ENCODE measurements at regions not wholly inside any gene's neighbourhood (a gene's known extent, or its start where the extent isn't known, plus 50 kb on each side); places are given as distances from the start of the nearest gene placed in this dataset.

DNA sequence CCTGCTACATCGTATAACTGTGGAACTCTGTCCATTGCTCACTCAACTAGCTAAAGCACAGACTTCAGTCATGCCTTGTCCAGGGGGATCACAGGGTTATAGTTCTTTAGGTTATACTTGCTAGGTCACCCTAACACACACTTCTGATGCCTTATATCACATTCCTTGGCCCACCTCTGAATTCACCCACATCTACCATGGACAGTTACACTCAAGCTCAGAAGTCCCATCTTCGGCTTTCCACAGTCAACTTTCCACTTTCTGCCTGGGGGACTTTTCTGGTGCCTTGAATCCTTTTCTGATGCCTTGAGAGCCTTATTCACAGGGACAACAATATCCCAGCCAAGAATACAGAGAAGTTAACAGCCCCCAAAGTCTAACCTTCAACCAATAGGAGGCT is 129.2 kb upstream of the MAOA start:
- H3K9me3 ChIP-seq (ENCODE audit: low read length) = no peaks in the 10 kb centered on the region
- H2AFZ ChIP-seq (ENCODE audit: low read depth, low read length) = no peak overlapping the region
- no peaks in the 10 kb centered on the region for H3K27me3 ChIP-seq (ENCODE audit: insufficient read depth, low read length)
- H3K4me1 ChIP-seq (ENCODE audit: insufficient read depth, low read length) = no peaks in the 10 kb centered on the region
- H3K36me3 ChIP-seq (ENCODE audit: insufficient read depth, low read length) = no peaks in the 10 kb centered on the region
- no peak overlapping the region for H3K4me3 ChIP-seq (ENCODE audit: low read length)

DNA sequence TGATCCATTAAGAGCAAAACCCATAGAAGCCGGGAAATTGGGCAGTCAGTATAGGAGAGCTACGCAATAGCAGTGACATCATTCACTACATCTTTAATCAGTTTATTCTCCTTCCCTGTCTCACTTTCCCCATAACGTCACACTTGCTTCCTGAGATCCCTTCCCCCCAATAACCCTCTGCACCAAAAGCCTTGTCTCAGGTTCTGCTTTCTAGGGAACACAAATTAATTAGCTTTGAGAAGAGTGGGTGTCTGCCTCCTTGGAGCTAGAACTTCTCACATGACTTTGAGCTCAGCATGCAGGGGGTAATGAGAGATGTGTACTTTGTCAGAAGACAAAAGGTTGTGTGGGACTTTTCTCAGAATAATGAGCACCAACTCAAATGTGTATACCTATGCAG is 128.3 kb upstream of the MAOA start:
- no peaks in the 10 kb centered on the region for H3K36me3 ChIP-seq (ENCODE audit: insufficient read depth, low read length)
- no peaks in the 10 kb centered on the region for H3K4me1 ChIP-seq (ENCODE audit: insufficient read depth, low read length)
- H3K9me3 ChIP-seq (ENCODE audit: low read length) = no peaks in the 10 kb centered on the region
- H3K27me3 ChIP-seq (ENCODE audit: insufficient read depth, low read length) = no peaks in the 10 kb centered on the region
- no peak overlapping the region for H3K4me3 ChIP-seq (ENCODE audit: low read length)
- no peak overlapping the region for H2AFZ ChIP-seq (ENCODE audit: low read depth, low read length)

DNA sequence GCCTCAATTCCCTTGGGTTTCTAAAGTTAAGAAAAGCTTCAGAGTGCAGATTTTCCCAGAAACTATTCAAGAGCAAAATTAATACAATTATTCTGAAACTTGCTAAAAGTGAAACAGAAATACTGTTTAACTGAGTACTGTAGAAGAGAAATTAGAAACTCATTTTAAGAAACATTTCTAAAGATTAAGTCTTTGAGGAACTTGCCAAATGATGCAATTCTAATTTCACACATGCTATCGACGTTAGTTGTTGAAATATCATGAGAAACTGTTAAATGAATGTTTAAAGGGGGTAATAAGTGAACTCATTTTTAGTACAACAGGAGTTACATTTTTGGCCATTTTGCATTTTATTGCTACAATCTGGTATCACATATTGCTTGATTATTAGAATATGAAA is 125.3 kb upstream of the MAOA start:
- H3K4me3 ChIP-seq (ENCODE audit: low read length) = no peak overlapping the region
- no peaks in the 10 kb centered on the region for H3K36me3 ChIP-seq (ENCODE audit: insufficient read depth, low read length)
- H2AFZ ChIP-seq (ENCODE audit: low read depth, low read length) = no peak overlapping the region
- no peaks in the 10 kb centered on the region for H3K4me1 ChIP-seq (ENCODE audit: insufficient read depth, low read length)
- no peaks in the 10 kb centered on the region for H3K27me3 ChIP-seq (ENCODE audit: insufficient read depth, low read length)
- no peaks in the 10 kb centered on the region for H3K9me3 ChIP-seq (ENCODE audit: low read length)

DNA sequence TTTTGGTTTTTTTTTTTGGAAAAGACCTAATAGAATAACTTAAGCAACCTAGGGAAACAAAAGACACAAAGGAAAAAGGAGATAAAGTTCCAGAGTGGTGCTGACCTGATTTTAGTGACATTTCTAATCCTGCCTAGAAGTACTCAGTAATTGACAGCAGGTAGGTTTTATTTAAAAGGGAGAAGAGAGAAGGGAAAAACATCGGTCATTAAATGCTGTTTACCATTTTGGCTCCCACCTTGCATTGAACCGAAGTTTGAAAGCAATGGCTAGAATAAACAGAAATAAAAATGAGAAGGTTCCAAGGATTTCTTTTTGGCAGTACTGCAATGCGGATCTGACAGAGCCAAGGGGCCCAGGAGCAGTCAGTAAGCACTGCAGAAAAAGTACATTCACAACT is 115.8 kb upstream of the MAOA start:
- H2AFZ ChIP-seq (ENCODE audit: low read depth, low read length) = no peak overlapping the region
- H3K4me1 ChIP-seq (ENCODE audit: insufficient read depth, low read length) = no peaks in the 10 kb centered on the region
- peaks cover 2% of the 10 kb centered on the region for H3K27me3 ChIP-seq (ENCODE audit: insufficient read depth, low read length)
- H3K9me3 ChIP-seq (ENCODE audit: low read length) = no peaks in the 10 kb centered on the region
- no peaks in the 10 kb centered on the region for H3K36me3 ChIP-seq (ENCODE audit: insufficient read depth, low read length)
- no peak overlapping the region for H3K4me3 ChIP-seq (ENCODE audit: low read length)

DNA sequence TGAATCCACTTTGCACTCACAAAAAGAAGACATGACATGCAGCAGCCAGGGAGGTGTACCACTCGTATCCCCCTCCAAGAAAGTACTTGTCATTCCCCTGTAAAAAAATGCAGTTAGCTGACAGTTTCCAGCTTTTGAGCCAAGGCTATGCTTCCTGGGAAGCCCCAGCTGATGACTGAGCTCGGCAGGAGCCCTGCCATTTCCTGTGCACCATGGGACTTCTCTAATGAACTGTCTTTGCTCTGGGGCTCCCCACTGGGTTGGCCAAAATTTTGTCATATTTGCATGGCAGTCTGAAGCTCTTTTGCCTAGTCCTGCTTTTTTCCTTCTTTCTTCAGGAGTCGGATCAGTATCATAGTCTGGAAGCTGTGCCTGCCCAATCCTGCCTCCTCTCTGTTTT is 104.5 kb upstream of the MAOA start:
- no peak overlapping the region for H3K4me3 ChIP-seq (ENCODE audit: low read length)
- no peaks in the 10 kb centered on the region for H3K4me1 ChIP-seq (ENCODE audit: insufficient read depth, low read length)
- H2AFZ ChIP-seq (ENCODE audit: low read depth, low read length) = no peak overlapping the region
- no peaks in the 10 kb centered on the region for H3K36me3 ChIP-seq (ENCODE audit: insufficient read depth, low read length)
- H3K9me3 ChIP-seq (ENCODE audit: low read length) = no peaks in the 10 kb centered on the region
- H3K27me3 ChIP-seq (ENCODE audit: insufficient read depth, low read length) = no peaks in the 10 kb centered on the region

DNA sequence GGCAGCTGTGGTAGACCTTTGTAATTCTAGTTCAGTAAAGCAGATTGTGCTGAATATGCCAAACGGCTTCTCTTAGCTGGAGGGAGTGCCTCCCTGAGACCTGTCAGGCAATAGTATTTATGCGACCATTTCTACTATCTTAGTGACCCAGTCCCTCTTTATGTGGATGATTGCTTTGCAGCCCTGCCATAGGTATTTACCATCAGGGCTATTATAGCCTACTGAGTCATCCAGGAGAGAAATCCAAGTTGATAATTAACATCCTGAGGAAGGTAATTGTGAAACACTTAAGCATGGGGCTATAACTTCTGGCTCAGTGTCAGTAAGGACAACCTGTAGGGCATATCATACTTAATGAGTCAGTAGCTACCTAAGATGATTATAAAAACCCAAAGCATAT is 103.9 kb upstream of the MAOA start:
- Histone ChIP-seq H3K4me1 (ENCODE audit: insufficient read depth, low read length) (no peaks in the 10 kb centered on the region), H2AFZ (ENCODE audit: low read depth, low read length) (no peak overlapping the region), H3K9me3 (ENCODE audit: low read length) (no peaks in the 10 kb centered on the region), H3K27me3 (ENCODE audit: insufficient read depth, low read length) (no peaks in the 10 kb centered on the region), H3K4me3 (ENCODE audit: low read length) (no peak overlapping the region), H3K36me3 (ENCODE audit: insufficient read depth, low read length) (no peaks in the 10 kb centered on the region)

DNA sequence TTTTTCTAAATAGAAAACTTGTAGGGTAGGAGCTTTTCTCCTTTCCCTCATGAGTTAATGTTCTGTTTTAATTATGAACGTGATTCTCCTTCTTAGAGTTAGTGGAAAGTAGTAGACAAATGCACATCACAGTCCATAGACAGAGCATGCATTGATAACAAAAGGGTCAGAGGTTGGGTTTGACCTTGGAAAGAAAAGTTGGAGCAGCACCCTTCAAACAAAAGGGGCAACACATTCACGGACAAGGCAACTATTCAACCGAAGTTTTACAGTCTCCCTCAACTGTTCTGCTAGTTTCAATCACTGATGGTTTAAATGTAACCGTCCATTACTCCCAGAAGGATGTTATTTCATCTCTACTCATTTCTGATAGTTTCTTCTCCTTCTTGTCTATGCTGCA is 103.4 kb upstream of the MAOA start:
- no peaks in the 10 kb centered on the region for H3K27me3 ChIP-seq (ENCODE audit: insufficient read depth, low read length)
- H3K9me3 ChIP-seq (ENCODE audit: low read length) = no peaks in the 10 kb centered on the region
- H3K4me1 ChIP-seq (ENCODE audit: insufficient read depth, low read length) = no peaks in the 10 kb centered on the region
- no peak overlapping the region for H2AFZ ChIP-seq (ENCODE audit: low read depth, low read length)
- H3K4me3 ChIP-seq (ENCODE audit: low read length) = no peak overlapping the region
- no peaks in the 10 kb centered on the region for H3K36me3 ChIP-seq (ENCODE audit: insufficient read depth, low read length)

DNA sequence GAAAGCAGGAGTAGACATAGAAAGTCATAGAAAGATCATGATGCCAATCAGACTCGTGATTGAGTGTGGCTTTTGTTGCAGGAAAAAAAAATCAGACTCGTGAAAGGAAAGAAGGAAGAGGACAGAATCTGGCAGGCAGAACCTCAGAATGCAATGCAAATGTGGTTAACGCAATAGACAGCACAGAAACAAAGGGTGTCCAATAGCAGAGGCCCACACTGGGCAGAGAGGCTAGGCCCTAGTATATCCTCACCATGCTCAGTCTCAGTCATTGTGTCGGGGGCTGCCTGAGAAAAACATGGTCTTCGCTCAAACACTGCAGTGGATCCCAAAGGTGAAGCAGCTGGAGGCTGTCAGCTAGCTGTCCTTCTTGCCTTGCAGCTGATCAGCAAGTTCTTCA is 102.8 kb upstream of the MAOA start:
- Histone ChIP-seq H3K4me3 (ENCODE audit: low read length) (no peak overlapping the region), H3K27me3 (ENCODE audit: insufficient read depth, low read length) (no peaks in the 10 kb centered on the region), H3K9me3 (ENCODE audit: low read length) (no peaks in the 10 kb centered on the region), H3K36me3 (ENCODE audit: insufficient read depth, low read length) (no peaks in the 10 kb centered on the region), H2AFZ (ENCODE audit: low read depth, low read length) (no peak overlapping the region), H3K4me1 (ENCODE audit: insufficient read depth, low read length) (no peaks in the 10 kb centered on the region)

DNA sequence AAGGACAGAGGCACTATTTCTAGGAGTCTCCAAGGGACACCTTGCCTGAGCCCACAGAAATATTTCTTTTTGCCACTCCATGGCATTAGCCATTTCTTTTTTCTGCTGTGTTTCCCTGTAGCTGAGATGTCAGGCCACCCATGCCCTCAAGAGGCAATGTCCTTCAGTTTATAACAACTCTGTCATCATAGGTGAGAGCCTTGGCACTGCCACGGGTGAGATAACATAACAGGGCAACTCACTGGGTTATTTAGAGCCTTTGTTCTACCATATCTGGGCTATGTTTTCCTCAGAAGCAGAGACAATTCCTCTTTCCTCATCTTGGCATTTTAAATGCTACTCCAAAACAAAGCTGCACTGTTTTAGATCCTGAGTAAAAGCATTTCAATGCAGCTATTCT is 99.9 kb upstream of the MAOA start:
- Histone ChIP-seq H3K4me3 (ENCODE audit: low read length) (no peak overlapping the region), H2AFZ (ENCODE audit: low read depth, low read length) (no peak overlapping the region), H3K9me3 (ENCODE audit: low read length) (no peaks in the 10 kb centered on the region), H3K4me1 (ENCODE audit: insufficient read depth, low read length) (no peaks in the 10 kb centered on the region), H3K27me3 (ENCODE audit: insufficient read depth, low read length) (no peaks in the 10 kb centered on the region), H3K36me3 (ENCODE audit: insufficient read depth, low read length) (no peaks in the 10 kb centered on the region)

DNA sequence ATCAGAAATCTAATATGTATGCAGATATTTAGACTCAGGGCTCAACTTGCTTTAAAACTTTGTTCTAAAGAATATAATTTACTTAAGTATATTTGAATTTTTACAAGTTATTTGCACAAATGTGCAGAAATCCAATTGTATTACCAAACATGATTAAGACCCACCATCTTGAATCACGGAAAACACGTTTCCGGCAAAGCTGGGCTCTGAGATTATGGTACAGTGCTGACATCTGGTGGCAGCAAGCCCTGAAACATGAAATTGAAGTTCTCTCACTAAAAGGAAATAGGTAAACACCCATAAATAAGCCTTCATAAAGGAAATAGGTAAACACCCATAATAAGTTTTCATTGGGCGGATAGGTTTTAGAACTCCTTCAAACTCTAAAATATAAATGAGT is 98.3 kb upstream of the MAOA start:
- no peaks in the 10 kb centered on the region for H3K27me3 ChIP-seq (ENCODE audit: insufficient read depth, low read length)
- no peaks in the 10 kb centered on the region for H3K36me3 ChIP-seq (ENCODE audit: insufficient read depth, low read length)
- peak overlapping the region; percentile 9 for H2AFZ ChIP-seq (ENCODE audit: low read depth, low read length)
- H3K4me1 ChIP-seq (ENCODE audit: insufficient read depth, low read length) = no peaks in the 10 kb centered on the region
- H3K4me3 ChIP-seq (ENCODE audit: low read length) = no peak overlapping the region
- no peaks in the 10 kb centered on the region for H3K9me3 ChIP-seq (ENCODE audit: low read length)

DNA sequence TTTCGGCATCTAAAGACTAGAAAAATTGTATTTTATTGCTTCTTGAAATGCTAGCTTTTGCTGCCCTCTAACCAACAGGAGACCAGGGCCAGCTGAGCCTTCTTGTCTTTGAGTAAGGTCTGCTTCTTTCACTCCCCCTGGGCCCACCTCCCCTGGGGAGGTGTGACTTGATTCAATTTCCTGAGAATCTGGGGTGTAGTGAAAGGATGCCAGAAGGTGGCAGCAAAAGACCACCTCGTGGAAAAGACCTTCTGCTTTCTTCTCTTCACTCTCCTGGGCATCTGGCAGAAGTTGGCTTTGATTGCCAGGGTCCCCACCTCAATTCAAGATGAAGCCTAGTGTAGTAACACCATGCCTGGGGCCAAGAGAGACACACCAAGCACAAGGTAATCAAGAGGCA is 96.5 kb upstream of the MAOA start:
- H3K36me3 ChIP-seq (ENCODE audit: insufficient read depth, low read length) = no peaks in the 10 kb centered on the region
- H3K4me3 ChIP-seq (ENCODE audit: low read length) = no peak overlapping the region
- no peaks in the 10 kb centered on the region for H3K9me3 ChIP-seq (ENCODE audit: low read length)
- H3K4me1 ChIP-seq (ENCODE audit: insufficient read depth, low read length) = no peaks in the 10 kb centered on the region
- H2AFZ ChIP-seq (ENCODE audit: low read depth, low read length) = no peak overlapping the region
- no peaks in the 10 kb centered on the region for H3K27me3 ChIP-seq (ENCODE audit: insufficient read depth, low read length)

DNA sequence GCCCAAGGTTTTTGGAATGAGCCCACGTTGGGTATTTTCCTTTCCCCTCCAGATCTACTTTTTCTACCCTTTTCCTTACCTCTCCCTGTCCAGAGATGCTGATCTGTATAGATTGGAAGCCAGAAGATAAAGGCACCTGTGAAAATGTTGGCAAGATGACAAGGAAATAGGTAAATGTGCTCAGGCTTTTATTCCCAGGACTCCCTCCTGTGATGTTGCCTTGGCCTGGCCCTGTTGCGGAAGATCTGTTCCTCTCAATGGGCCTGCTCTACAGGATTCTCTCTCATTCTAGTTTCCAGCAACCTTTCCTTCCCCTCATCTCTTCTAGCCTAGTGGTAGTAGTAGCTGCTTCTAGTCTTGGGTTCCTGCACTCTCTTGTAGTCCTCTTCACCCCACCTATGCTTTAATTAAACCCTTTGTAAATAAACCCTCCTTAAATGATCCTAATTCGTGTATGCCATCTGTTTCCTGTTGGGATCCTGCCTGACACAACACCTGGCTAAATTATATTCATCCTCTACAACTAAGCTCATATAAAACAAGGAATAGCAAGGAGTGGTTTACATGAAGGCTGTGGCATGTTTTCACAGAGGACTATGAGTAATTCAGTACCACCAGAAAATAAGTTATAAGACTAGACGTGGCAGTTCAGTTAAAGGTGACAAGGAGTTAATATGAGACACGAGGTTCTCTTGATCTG is 95.7 kb upstream of the MAOA start:
- Histone ChIP-seq H3K36me3 (ENCODE audit: insufficient read depth, low read length) (no peaks in the 10 kb centered on the region), H3K27me3 (ENCODE audit: insufficient read depth, low read length) (no peaks in the 10 kb centered on the region), H2AFZ (ENCODE audit: low read depth, low read length) (no peak overlapping the region), H3K4me3 (ENCODE audit: low read length) (no peak overlapping the region), H3K4me1 (ENCODE audit: insufficient read depth, low read length) (no peaks in the 10 kb centered on the region), H3K9me3 (ENCODE audit: low read length) (no peaks in the 10 kb centered on the region)

DNA sequence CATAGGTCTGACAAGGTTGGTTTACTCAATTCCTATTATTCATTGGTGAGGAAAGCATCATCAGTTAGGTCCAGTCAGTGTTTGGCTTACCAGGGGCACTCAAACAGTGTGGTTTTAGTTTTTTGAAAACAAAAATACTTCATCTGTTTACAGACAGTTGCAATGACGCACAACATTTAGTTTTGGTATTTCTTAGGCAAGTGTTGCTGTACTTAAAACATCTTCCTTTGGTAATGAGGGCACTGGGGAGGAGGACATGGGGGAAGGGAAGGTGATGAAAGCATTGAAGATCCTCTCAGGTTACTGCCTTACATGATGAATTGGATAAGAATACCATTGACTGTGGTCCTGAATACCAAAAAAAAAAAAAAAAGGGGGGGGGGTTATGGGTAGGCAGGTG is 93.7 kb upstream of the MAOA start:
- Histone ChIP-seq H2AFZ (ENCODE audit: low read depth, low read length) (no peak overlapping the region), H3K27me3 (ENCODE audit: insufficient read depth, low read length) (no peaks in the 10 kb centered on the region)

DNA sequence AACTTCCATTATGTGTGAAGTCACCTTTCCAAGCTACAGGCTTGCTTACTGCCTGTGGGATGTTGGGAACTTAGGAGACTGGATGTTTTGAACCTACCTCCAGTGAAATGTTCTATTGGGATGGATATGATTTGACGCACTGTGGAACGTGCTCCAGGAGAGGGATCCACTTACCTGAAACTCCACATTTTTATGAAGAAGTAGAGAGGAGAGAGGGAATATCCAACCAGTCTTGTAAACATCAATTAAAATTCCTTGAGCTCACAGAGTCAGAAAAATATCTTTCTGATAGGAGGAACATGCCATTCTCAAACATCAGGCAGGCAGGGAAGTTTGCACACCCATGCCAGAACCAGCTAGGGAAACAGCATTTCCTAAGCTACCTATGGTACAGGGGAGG is 91.1 kb upstream of the MAOA start:
- Histone ChIP-seq H2AFZ (ENCODE audit: low read depth, low read length) (no peak overlapping the region), H3K9me3 (ENCODE audit: low read length) (no peaks in the 10 kb centered on the region), H3K4me3 (ENCODE audit: low read length) (no peak overlapping the region), H3K4me1 (ENCODE audit: insufficient read depth, low read length) (no peaks in the 10 kb centered on the region), H3K27me3 (ENCODE audit: insufficient read depth, low read length) (no peaks in the 10 kb centered on the region), H3K36me3 (ENCODE audit: insufficient read depth, low read length) (no peaks in the 10 kb centered on the region)

More for the DNA sequence above, 93.7 kb upstream of the MAOA start:
- no peaks in the 10 kb centered on the region for H3K4me1 ChIP-seq (ENCODE audit: insufficient read depth, low read length)
- H3K9me3 ChIP-seq (ENCODE audit: low read length) = no peaks in the 10 kb centered on the region
- H3K4me3 ChIP-seq (ENCODE audit: low read length) = no peak overlapping the region
- no peaks in the 10 kb centered on the region for H3K36me3 ChIP-seq (ENCODE audit: insufficient read depth, low read length)

All from neuron (in vitro differentiated cells).